ENCODE measurements at regions not wholly inside any gene's neighbourhood (a gene's known extent, or its start where the extent isn't known, plus 50 kb on each side); places are given as distances from the start of the nearest gene placed in this dataset.

DNA sequence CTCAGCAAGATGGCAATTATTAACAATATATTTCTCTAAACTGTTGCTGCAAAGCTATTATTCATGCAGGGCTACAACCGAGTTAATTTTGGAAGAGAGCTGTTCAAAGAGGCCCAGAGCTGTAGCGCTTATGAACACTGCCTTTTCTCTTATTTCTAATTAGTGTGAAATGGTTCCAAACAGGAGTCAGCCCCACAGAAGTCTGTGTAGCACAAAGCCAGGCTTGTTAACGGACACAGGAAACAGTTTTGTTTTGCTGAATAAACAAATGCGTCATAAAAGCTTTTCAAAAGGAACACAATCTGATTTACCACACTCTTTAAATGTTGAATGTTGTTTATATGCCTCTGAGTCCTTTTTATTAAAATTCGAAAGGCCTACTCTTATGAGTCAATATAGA, 396.5 kb downstream of the ANXA1 start:
- no peak for TF ChIP-seq EZH2 (IDR thresholded peaks at IDR 0.05; ENCODE audit: borderline replicate concordance, low read depth, low read length, severe bottlenecking)
- TF ChIP-seq, protein P1, sequence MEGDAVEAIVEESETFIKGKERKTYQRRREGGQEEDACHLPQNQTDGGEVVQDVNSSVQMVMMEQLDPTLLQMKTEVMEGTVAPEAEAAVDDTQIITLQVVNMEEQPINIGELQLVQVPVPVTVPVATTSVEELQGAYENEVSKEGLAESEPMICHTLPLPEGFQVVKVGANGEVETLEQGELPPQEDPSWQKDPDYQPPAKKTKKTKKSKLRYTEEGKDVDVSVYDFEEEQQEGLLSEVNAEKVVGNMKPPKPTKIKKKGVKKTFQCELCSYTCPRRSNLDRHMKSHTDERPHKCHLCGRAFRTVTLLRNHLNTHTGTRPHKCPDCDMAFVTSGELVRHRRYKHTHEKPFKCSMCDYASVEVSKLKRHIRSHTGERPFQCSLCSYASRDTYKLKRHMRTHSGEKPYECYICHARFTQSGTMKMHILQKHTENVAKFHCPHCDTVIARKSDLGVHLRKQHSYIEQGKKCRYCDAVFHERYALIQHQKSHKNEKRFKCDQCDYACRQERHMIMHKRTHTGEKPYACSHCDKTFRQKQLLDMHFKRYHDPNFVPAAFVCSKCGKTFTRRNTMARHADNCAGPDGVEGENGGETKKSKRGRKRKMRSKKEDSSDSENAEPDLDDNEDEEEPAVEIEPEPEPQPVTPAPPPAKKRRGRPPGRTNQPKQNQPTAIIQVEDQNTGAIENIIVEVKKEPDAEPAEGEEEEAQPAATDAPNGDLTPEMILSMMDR (IDR thresholded peaks at IDR 0.05; ENCODE audit: extremely low read depth in 1 of 2, insufficient read depth in 1 of 2, low read depth in 1 of 2, low read length in 2 of 2), result no peak
- TF ChIP-seq POLR2AphosphoS5 (IDR thresholded peaks at IDR 0.05; ENCODE audit: insufficient read depth, low read depth, low read length), result no peak
- TF ChIP-seq POLR2A (IDR thresholded peaks at IDR 0.05; ENCODE audit: low read depth, low read length), result no peak
- TF ChIP-seq MYC (IDR thresholded peaks at IDR 0.05; ENCODE audit: low read depth, low read length), result no peak
- no peak for TF ChIP-seq GATA2 (IDR thresholded peaks at IDR 0.05; ENCODE audit: insufficient read depth, insufficient read length, low read depth, low read length)
- no peak for TF ChIP-seq FOS (IDR thresholded peaks at IDR 0.05; ENCODE audit: borderline replicate concordance, insufficient read depth, low read length)
- TF ChIP-seq, protein P2, sequence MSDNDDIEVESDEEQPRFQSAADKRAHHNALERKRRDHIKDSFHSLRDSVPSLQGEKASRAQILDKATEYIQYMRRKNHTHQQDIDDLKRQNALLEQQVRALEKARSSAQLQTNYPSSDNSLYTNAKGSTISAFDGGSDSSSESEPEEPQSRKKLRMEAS (IDR thresholded peaks at IDR 0.05; ENCODE audit: insufficient read depth, insufficient read length), result no peak
- no peak for TF ChIP-seq JUN (IDR thresholded peaks at IDR 0.05; ENCODE audit: borderline replicate concordance, insufficient read depth, insufficient read length, low read depth)

All from endothelial cell of umbilical vein (primary cell).